Mesendoderm (in vitro differentiated cells): ENCODE measurements at regions not wholly inside any gene's neighbourhood (a gene's known extent, or its start where the extent isn't known, plus 50 kb on each side); places are given as distances from the start of the nearest gene placed in this dataset. TPM values are rescaled to one million over a fixed set of nuclear protein-coding genes. Genes with fewer than 3 reads are reported as not detected.
A peak's percentile ranks its signal among the peaks of the same experiment; 100 is the strongest.
"Not testable (repeated sequence)": the region's sequence is repeated elsewhere in the genome, so short reads cannot be mapped to it uniquely, and the experiment has no call there.

Experiments used
- DNase-seq: peaks from one replicate; pipeline ENCODE4 v3.0.0; 2013
- H2AK5ac ChIP-seq: 2 replicates; pipeline ENCODE4 v1.6.1; 2013; ENCODE audit warnings: low read length, inconsistent platforms
- H2BK120ac ChIP-seq: 2 replicates; pipeline ENCODE4 v1.6.1; 2013; ENCODE audit warnings: low read depth, mild to moderate bottlenecking, low read length, moderate library complexity, mixed read lengths
- H2BK15ac ChIP-seq: replicated peaks from 2 replicates; pipeline ENCODE4 v1.6.1; 2013; ENCODE audit warnings: low read depth, mild to moderate bottlenecking, moderate library complexity
- H2BK5ac ChIP-seq: 2 replicates; pipeline ENCODE4 v1.6.1; 2013; ENCODE audit warnings: low read length, inconsistent platforms
- H3K18ac ChIP-seq: 2 replicates; pipeline ENCODE4 v1.6.1; 2013; ENCODE audit warnings: mild to moderate bottlenecking, low read length, mixed read lengths
- H3K23ac ChIP-seq: one replicate; pipeline ENCODE4 v1.6.1; 2013; ENCODE audit warnings: low read length
- H3K27ac ChIP-seq: 2 replicates; pipeline ENCODE4 v1.5.1; 2013; ENCODE audit warnings: low read depth, mild to moderate bottlenecking, inconsistent platforms, low read length, moderate library complexity
- H3K27me3 ChIP-seq: 2 replicates; pipeline ENCODE4 v1.6.1; 2013; ENCODE audit warnings: low read length, control low read depth, mild to moderate bottlenecking, inconsistent platforms; ENCODE audit not compliant: insufficient read depth, poor library complexity
- H3K36me3 ChIP-seq: 2 replicates; pipeline ENCODE4 v1.6.1; 2013; ENCODE audit warnings: low read length, inconsistent platforms; ENCODE audit not compliant: control insufficient read depth, insufficient read depth
- H3K4ac ChIP-seq: one replicate; pipeline ENCODE4 v1.6.1; 2013; ENCODE audit warnings: low read depth, mild to moderate bottlenecking, low read length, moderate library complexity
- H3K4me1 ChIP-seq: 2 replicates; pipeline ENCODE4 v1.6.1; 2013; ENCODE audit warnings: low read depth, low read length, inconsistent platforms; ENCODE audit not compliant: control insufficient read depth
- H3K4me2 ChIP-seq: 2 replicates; pipeline ENCODE4 v1.6.1; 2013; ENCODE audit warnings: low read length
- H3K4me3 ChIP-seq: 2 replicates; pipeline ENCODE4 v1.5.1; 2013; ENCODE audit warnings: mild to moderate bottlenecking, low read length
- H3K56ac ChIP-seq: one replicate; pipeline ENCODE4 v1.6.1; 2013; ENCODE audit warnings: low read length
- H3K79me1 ChIP-seq: 2 replicates; pipeline ENCODE4 v1.6.1; 2013; ENCODE audit warnings: low read length, inconsistent platforms
- H3K79me2 ChIP-seq: 2 replicates; pipeline ENCODE4 v1.6.1; 2013; ENCODE audit warnings: mild to moderate bottlenecking, low read length; ENCODE audit not compliant: control insufficient read depth, insufficient read depth
- H3K9ac ChIP-seq: 2 replicates; pipeline ENCODE4 v1.6.1; 2013; ENCODE audit warnings: low read length, inconsistent platforms
- H4K5ac ChIP-seq: one replicate; pipeline ENCODE4 v1.6.1; 2013; ENCODE audit warnings: low read length
- H4K8ac ChIP-seq: one replicate; pipeline ENCODE4 v1.6.1; 2013; ENCODE audit warnings: low read depth, mild to moderate bottlenecking, control low read depth, low read length, moderate library complexity
- WGBS: extraction: QIAGEN DNeasy Blood & Tissue Kit; methylation state at CpG from one replicate; pipeline ENCODE4 v1.1.7; 2013; ENCODE audit warnings: low lambda C conversion rate, missing lambda C conversion rate; ENCODE audit not compliant: insufficient coverage; ENCODE audit errors: extremely low coverage; 5-methylcytosine and 5-hydroxymethylcytosine counted together
- small RNA-seq: library from polyadenylated mRNA; stranded (forward); fragments of <200 nt; extraction: miRNeasy Mini kit (QIAGEN cat#:217004); gene quantifications from one replicate; pipeline ENCODE3, GENCODE V24; 2013; ENCODE audit not compliant: insufficient read depth

- Histone ChIP-seq H2BK5ac (no peak overlapping the region), H2BK15ac (no peak overlapping the region), H2BK120ac (no peak overlapping the region), H3K79me1 (no peaks in the 10 kb centered on the region), H3K4me1 (no peaks in the 10 kb centered on the region), H3K9ac (no peak overlapping the region), H3K23ac (no peak overlapping the region), H3K18ac (no peak overlapping the region), H3K27me3 (no peaks in the 10 kb centered on the region), H3K4ac (no peak overlapping the region), H3K36me3 (no peaks in the 10 kb centered on the region), H3K4me3 (no peak overlapping the region), H3K56ac (peak overlapping the region; percentile 17), H3K27ac (no peak overlapping the region), H3K79me2 (no peaks in the 10 kb centered on the region), H2AK5ac (no peak overlapping the region), H3K4me2 (no peak overlapping the region), H4K5ac (no peak overlapping the region), H4K8ac (no peak overlapping the region)
- peak; percentile 29 for DNase-seq
- no CpG with 5 or more reads among the region's 2 CpGs for WGBS
Measured at GRCh38 chr20:30419466-30419865, 838.0 kb upstream of the DEFB115 start.

- H3K9ac ChIP-seq, H3K23ac ChIP-seq, H2BK15ac ChIP-seq, H3K36me3 ChIP-seq, H3K79me1 ChIP-seq, H3K27ac ChIP-seq, H2AK5ac ChIP-seq, H3K4ac ChIP-seq, H3K4me3 ChIP-seq, H3K4me2 ChIP-seq, H3K18ac ChIP-seq, H3K56ac ChIP-seq, H3K4me1 ChIP-seq, H4K5ac ChIP-seq, H3K79me2 ChIP-seq, H2BK5ac ChIP-seq, H3K27me3 ChIP-seq, H4K8ac ChIP-seq, H2BK120ac ChIP-seq: not testable (repeated sequence)
- no CpG with 5 or more reads among the region's 7 CpGs for WGBS
- peak; percentile 67 for DNase-seq
Measured at GRCh38 chr20:30419871-30420420, 837.5 kb upstream of the DEFB115 start.

Small RNAs in the stretch of these regions (small RNA-seq; reads per million reads assigned to genes)
- gene CFTRP3 (not detected), gene MLLT10P1 (not detected), gene RF00019 (not detected)
